ENCODE measurements at regions not wholly inside any gene's neighbourhood (a gene's known extent, or its start where the extent isn't known, plus 50 kb on each side); places are given as distances from the start of the nearest gene placed in this dataset.

GRCh38 chr6:153882411-153882810 lies 156.6 kb upstream of the OPRM1 start:
- TF ChIP-seq FOXP2 (optimal IDR thresholded peaks at IDR 0.05; ENCODE audit: borderline replicate concordance, extremely low read depth, extremely low read length, insufficient read depth) (no peak), POLR2AphosphoS5 (IDR thresholded peaks at IDR 0.05; ENCODE audit: low read depth, low read length) (no peak), REST (IDR thresholded peaks at IDR 0.05; ENCODE audit: insufficient read depth in 1 of 2, low read depth in 2 of 2, low read length in 2 of 2) (no peak), SIN3A (IDR thresholded peaks at IDR 0.05; ENCODE audit: borderline replicate concordance, insufficient read depth, low read length) (no peak), TAF1 (IDR thresholded peaks at IDR 0.05; ENCODE audit: borderline replicate concordance, insufficient read depth, low read length) (no peak)

DNA sequence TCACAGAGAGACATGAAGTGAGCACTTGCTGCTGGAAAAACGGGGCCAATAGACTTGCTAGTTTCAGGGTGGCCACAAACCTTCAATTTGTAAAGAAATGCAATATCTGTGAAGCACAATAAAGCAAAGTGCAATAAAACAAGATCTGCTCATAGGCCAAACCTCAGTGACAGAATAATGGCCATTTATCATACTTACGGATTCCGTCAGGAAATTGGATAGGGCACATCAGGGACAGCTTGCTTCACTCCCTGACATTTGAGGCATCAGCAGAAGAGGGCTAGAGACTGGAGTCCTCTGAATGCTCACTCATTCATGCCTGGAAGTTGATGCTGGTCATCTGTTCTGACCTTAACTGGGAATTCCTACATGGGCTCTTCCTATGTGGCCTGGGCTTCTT lies 165.5 kb upstream of the OPRM1 start:
- TF ChIP-seq TAF1 (IDR thresholded peaks at IDR 0.05; ENCODE audit: borderline replicate concordance, insufficient read depth, low read length) (no peak), FOXP2 (optimal IDR thresholded peaks at IDR 0.05; ENCODE audit: borderline replicate concordance, extremely low read depth, extremely low read length, insufficient read depth) (no peak), REST (IDR thresholded peaks at IDR 0.05; ENCODE audit: insufficient read depth in 1 of 2, low read depth in 2 of 2, low read length in 2 of 2) (no peak), SIN3A (IDR thresholded peaks at IDR 0.05; ENCODE audit: borderline replicate concordance, insufficient read depth, low read length) (no peak), POLR2AphosphoS5 (IDR thresholded peaks at IDR 0.05; ENCODE audit: low read depth, low read length) (no peak)

- no peak for TF ChIP-seq SIN3A (IDR thresholded peaks at IDR 0.05; ENCODE audit: borderline replicate concordance, insufficient read depth, low read length)
Measured at GRCh38 chr6:153872946-153873345, 166.1 kb upstream of the OPRM1 start.

DNA sequence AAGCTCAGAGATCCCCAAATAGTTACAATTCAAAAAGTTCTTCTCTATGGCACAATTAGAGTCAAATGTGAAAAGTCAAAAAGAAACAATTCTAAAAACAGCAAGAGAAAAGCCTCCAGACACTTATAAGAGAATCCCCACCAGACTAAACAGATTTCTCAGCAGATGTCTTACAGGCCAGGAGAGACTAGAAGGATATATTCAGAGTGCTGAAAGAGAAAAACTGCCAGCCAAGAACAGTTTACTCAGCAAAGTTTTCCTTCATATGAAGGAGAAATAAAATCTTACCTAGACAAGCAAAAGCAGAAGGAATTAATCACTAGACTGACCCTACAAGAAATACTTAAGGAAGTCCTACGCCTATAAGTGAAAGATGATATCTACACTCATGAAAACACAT lies 176.1 kb upstream of the OPRM1 start:
- TF ChIP-seq POLR2AphosphoS5 (IDR thresholded peaks at IDR 0.05; ENCODE audit: low read depth, low read length) (no peak), REST (IDR thresholded peaks at IDR 0.05; ENCODE audit: insufficient read depth in 1 of 2, low read depth in 2 of 2, low read length in 2 of 2) (no peak), FOXP2 (optimal IDR thresholded peaks at IDR 0.05; ENCODE audit: borderline replicate concordance, extremely low read depth, extremely low read length, insufficient read depth) (no peak)

DNA sequence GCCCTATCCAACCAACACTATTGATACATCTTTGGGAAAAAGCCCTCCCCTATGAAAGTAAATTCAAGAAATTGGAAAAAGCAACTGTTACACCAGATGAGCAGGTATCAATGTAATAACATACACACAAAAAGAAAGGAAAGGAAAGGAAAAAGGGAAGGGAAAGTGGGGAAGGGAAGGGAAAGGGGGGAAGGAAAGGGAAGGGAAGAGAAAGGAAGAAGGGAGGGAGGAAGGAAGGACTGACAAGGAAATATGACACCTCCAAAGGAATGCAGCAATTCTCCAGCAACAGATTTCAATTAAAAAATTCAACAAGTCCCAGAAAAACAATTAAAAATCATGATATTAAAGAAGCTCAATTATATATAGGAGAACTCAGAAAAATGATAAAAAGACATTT lies 176.9 kb upstream of the OPRM1 start:
- TF ChIP-seq POLR2AphosphoS5 (IDR thresholded peaks at IDR 0.05; ENCODE audit: low read depth, low read length) (no peak), TAF1 (IDR thresholded peaks at IDR 0.05; ENCODE audit: borderline replicate concordance, insufficient read depth, low read length) (no peak), REST (IDR thresholded peaks at IDR 0.05; ENCODE audit: insufficient read depth in 1 of 2, low read depth in 2 of 2, low read length in 2 of 2) (no peak), FOXP2 (optimal IDR thresholded peaks at IDR 0.05; ENCODE audit: borderline replicate concordance, extremely low read depth, extremely low read length, insufficient read depth) (no peak), SIN3A (IDR thresholded peaks at IDR 0.05; ENCODE audit: borderline replicate concordance, insufficient read depth, low read length) (no peak)

Data from PFSK-1 (cell line).